CD4-positive, alpha-beta T cell (primary cell): ENCODE measurements at regions not wholly inside any gene's neighbourhood (a gene's known extent, or its start where the extent isn't known, plus 50 kb on each side); places are given as distances from the start of the nearest gene placed in this dataset.

Experiments
- ATAC-seq: fragments of 200-7000 bp; cut with Tn5 transposase; one replicate; pipeline ENCODE4 v1.10.0; 2022; ENCODE audit warnings: mild to moderate bottlenecking; ENCODE audit not compliant: poor library complexity
- CTCF ChIA-PET: fragments of 350-600 bp; sonication (Branson Sonifier 250); formaldehyde crosslinking; loops from one replicate; lab custom pipeline; 2021; ENCODE audit warnings: antibody characterized with exemption, inconsistent platforms; lab: Charles Lee
- POLR2A ChIA-PET: fragments of 350-600 bp; sonication (Branson Sonifier 250); formaldehyde crosslinking; loops from one replicate; lab custom pipeline; 2021; ENCODE audit warnings: antibody characterized with exemption, inconsistent platforms; lab: Charles Lee
- DNase-seq, 14 experiments: peaks; one replicate each; pipeline ENCODE4 v3.0.0-alpha.2; 2013 to 2020; ENCODE audit warnings: mixed read lengths in 2 of 14
- H3K27ac ChIP-seq, 2 donors: one replicate each; pipeline versions ENCODE4 v1.5.1 to v1.7.0; 2013; ENCODE audit warnings: low read length in 2 of 2, low read depth in 1 of 2, mild to moderate bottlenecking in 1 of 2
- H3K27me3 ChIP-seq, 2 experiments: 1 replicate in 1 of 2; 2 replicates in 1 of 2; pipeline versions ENCODE4 v1.6.1 to v1.7.0; 2013; ENCODE audit warnings: low read length in 2 of 2, control low read depth in 1 of 2, mild to moderate bottlenecking in 1 of 2, moderate library complexity in 1 of 2; ENCODE audit not compliant: insufficient read depth in 2 of 2, control insufficient read depth in 1 of 2
- H3K36me3 ChIP-seq: one replicate; pipeline ENCODE4 v1.6.1; 2013; ENCODE audit warnings: low read length, control low read depth; ENCODE audit not compliant: insufficient read depth
- H3K4me1 ChIP-seq: one replicate; pipeline ENCODE4 v1.6.1; 2013; ENCODE audit warnings: low read length, control low read depth; ENCODE audit not compliant: insufficient read depth
- H3K4me3 ChIP-seq: one replicate; pipeline ENCODE4 v1.5.1; 2013; ENCODE audit warnings: mild to moderate bottlenecking, low read length, moderate library complexity
- H3K9me3 ChIP-seq, 2 experiments: 1 replicate in 1 of 2; 2 replicates in 1 of 2; pipeline versions ENCODE4 v1.6.1 to v1.7.0; 2013; ENCODE audit warnings: low read length in 2 of 2, mild to moderate bottlenecking in 2 of 2, control low read depth in 1 of 2, moderate library complexity in 1 of 2; ENCODE audit not compliant: control insufficient read depth in 1 of 2, insufficient read depth in 1 of 2
- H3K27ac Mint-ChIP-seq: one replicate; pipeline ENCODE4 v1.8.0; 2020; ENCODE audit warnings: mixed read lengths
- H3K27me3 Mint-ChIP-seq: one replicate; pipeline ENCODE4 v1.8.0; 2021; ENCODE audit warnings: mixed read lengths
- H3K36me3 Mint-ChIP-seq: one replicate; pipeline ENCODE4 v1.8.0; 2021; ENCODE audit warnings: low read depth, mixed read lengths
- H3K4me1 Mint-ChIP-seq: one replicate; pipeline ENCODE4 v1.8.0; 2021; ENCODE audit warnings: low read depth, mixed read lengths
- H3K4me3 Mint-ChIP-seq: one replicate; pipeline ENCODE4 v1.8.0; 2020; ENCODE audit warnings: mild to moderate bottlenecking, mixed read lengths
- H3K9me3 Mint-ChIP-seq: one replicate; pipeline ENCODE4 v1.8.0; 2020; ENCODE audit warnings: mixed read lengths
- CTCF ChIP-seq: fragments of 200-600 bp; IDR thresholded peaks from one replicate; pipeline ENCODE4 v1.8.0; 2022; ENCODE audit warnings: antibody characterized with exemption, mild to moderate bottlenecking
- intact Hi-C, 2 experiments: fragments of 100-400 bp; cut with DNase I in 1 of 2; cut with micrococcal nuclease in 1 of 2; formaldehyde crosslinking; loops; one replicate each; pipeline versions ENCODE4 v1.15.1 to v1.9.0; 2023 to 2025; cut with DNase I, micrococcal nuclease

DNA sequence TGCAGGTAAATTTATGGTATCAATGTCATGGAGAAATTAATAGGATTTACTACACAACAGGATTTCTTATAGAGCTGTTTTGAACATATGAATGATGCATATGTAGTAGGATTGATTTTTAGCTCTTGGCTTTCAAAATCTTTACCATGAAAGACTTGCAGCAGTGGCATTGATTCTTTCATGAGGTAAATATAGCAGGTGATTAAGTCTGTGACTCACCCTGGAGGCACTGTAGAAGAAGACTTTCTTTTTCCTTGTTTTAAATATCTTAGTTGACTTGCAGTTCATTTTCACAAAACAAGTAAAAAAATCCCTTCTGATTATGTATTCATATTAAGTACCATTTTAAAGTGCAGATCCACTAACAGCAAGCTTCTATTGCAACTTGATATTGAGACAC lies 463.0 kb downstream of the FBXO15 start:
- Histone ChIP-seq H3K4me3 (no peak overlapping the region), H3K36me3 (no peaks in the 10 kb centered on the region), H3K27ac (no peak overlapping the region), H3K9me3 (peaks cover 0 to 3% of the 10 kb centered on the region in 2 experiments), H3K27me3 (no peaks in the 10 kb centered on the region), H3K4me1 (no peaks in the 10 kb centered on the region)
- no peak for TF ChIP-seq CTCF
- Mint-ChIP-seq H3K27me3 (no peaks in the 10 kb centered on the region), H3K9me3 (no peaks in the 10 kb centered on the region), H3K4me1 (no peaks in the 10 kb centered on the region), H3K4me3 (no peak overlapping the region), H3K36me3 (no peaks in the 10 kb centered on the region), H3K27ac (no peak overlapping the region)
- intact Hi-C loops, result no loop called here
- DNase-seq (no peak), ATAC-seq (no peak)
- ChIA-PET CTCF (no interaction called here), POLR2A (no interaction called here)

DNA sequence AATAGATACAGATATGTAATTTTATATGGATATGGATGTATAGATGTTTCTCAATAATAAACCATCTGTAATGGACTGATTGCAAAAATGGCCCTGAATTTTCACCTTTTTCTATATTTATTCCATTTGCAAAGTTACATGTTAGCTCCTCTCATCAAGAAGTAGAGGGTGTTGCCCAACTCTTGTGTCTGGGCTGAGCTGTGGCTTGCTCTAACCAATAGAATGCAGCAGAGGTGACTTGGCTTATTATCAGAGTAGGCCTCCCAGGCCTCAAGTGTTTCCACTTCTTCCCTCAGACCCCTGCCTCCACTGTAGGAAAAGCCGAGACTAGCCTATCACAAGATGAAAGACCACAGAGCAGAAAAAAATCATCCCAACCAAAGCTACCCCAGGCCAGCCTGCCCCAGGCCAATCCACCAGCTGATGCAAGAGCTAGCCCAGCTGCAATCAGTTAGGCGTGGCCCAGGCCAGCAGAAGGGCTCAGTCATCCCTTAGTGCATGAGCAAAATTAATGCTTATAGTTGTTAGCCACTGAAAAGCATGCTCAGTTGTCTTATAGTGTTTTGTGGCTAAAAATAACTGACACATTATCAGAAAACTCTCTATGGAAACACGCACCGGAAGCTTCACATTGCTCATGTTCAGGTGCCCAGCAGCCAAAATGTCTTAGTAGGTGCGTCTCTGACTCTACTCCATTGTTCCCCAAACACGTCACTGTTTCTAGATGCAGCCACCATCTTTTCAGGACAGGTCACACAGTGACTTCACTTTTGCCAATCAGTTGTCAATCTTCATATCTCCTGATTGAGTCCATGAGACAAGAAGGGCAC lies 464.0 kb downstream of the FBXO15 start:
- Histone ChIP-seq H3K27me3 (no peaks in the 10 kb centered on the region), H3K36me3 (no peaks in the 10 kb centered on the region), H3K9me3 (peaks cover 0 to 3% of the 10 kb centered on the region in 2 experiments), H3K27ac (no peak overlapping the region), H3K4me3 (no peak overlapping the region), H3K4me1 (no peaks in the 10 kb centered on the region)
- DNase-seq (no peak), ATAC-seq (no peak)
- no peaks in the 10 kb centered on the region for H3K4me1 Mint-ChIP-seq
- H3K27me3 Mint-ChIP-seq, result no peaks in the 10 kb centered on the region
- ChIA-PET CTCF (no interaction called here), POLR2A (no interaction called here)
- intact Hi-C loops, result no loop called here
- no peak overlapping the region for H3K27ac Mint-ChIP-seq
- H3K4me3 Mint-ChIP-seq, result no peak overlapping the region
- no peak for TF ChIP-seq CTCF
- H3K9me3 Mint-ChIP-seq, result no peaks in the 10 kb centered on the region
- H3K36me3 Mint-ChIP-seq, result no peaks in the 10 kb centered on the region

DNA sequence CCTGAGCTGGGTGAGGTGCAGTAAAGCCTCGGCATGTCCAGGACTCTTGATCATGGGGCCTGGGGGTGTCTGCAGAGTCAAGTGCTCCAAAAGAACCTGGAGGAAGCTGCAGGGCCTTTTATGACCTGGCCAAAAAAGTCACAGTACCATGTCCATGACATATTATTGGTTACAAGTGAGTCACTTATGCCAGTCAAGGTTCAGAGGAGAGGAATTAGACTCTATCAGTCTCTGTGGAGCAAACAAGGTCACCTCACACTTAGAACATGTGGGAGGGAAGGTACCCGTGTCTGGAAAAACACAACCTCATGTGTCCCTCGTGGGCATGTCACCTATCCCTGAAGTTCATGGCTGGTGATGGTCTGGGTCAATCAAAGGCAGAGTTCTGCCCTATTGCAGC lies 465.7 kb downstream of the FBXO15 start:
- Histone ChIP-seq H3K36me3 (no peaks in the 10 kb centered on the region), H3K27me3 (no peaks in the 10 kb centered on the region), H3K27ac (no peak overlapping the region), H3K4me3 (no peak overlapping the region), H3K9me3 (peaks cover 0 to 3% of the 10 kb centered on the region in 2 experiments), H3K4me1 (no peaks in the 10 kb centered on the region)
- POLR2A ChIA-PET, result no interaction called here
- DNase-seq, result no peak
- Mint-ChIP-seq H3K4me3 (no peak overlapping the region), H3K36me3 (no peaks in the 10 kb centered on the region), H3K9me3 (no peaks in the 10 kb centered on the region), H3K4me1 (no peaks in the 10 kb centered on the region), H3K27me3 (no peaks in the 10 kb centered on the region), H3K27ac (no peak overlapping the region)
- intact Hi-C loops, result no loop called here
- CTCF ChIA-PET, result no interaction called here
- no peak for TF ChIP-seq CTCF
- no peak for ATAC-seq
